Activated CD4-positive, alpha-beta T cell treated with anti-CD3 and anti-CD28 coated beads, Interleukin-2, amount 50 U/mL, for 4 hours (primary cell): ENCODE measurements at regions not wholly inside any gene's neighbourhood (a gene's known extent, or its start where the extent isn't known, plus 50 kb on each side); places are given as distances from the start of the nearest gene placed in this dataset.

ENCODE experiments used
- DNase-seq, 2 experiments: peaks; one replicate each; pipeline ENCODE4 v3.0.0-alpha.2; 2020

GRCh38 chr13:103395139-103395538 lies 328.9 kb upstream of the SLC10A2 start:
- no peak for DNase-seq

GRCh38 chr13:103394618-103395017 lies 328.4 kb upstream of the SLC10A2 start:
- no peak for DNase-seq

- DNase-seq, result no peak
Observed at GRCh38 chr13:103391936-103392335, 325.7 kb upstream of the SLC10A2 start.

- DNase-seq, result no peak
Observed at GRCh38 chr13:103388839-103389238, 322.6 kb upstream of the SLC10A2 start.

GRCh38 chr13:103386341-103386740 lies 320.1 kb upstream of the SLC10A2 start:
- DNase-seq, result no peak

- no peak for DNase-seq
Observed at GRCh38 chr13:103373916-103374315, 307.7 kb upstream of the SLC10A2 start.

- DNase-seq, result no peak
Observed at GRCh38 chr13:103371271-103371670, 305.1 kb upstream of the SLC10A2 start.

- DNase-seq, result no peak
Observed at GRCh38 chr13:103370790-103371189, 304.6 kb upstream of the SLC10A2 start.

GRCh38 chr13:103358255-103358932 lies 292.2 kb upstream of the SLC10A2 start:
- DNase-seq, result no peak

- DNase-seq, result no peak
Observed at GRCh38 chr13:103356226-103356864, 290.1 kb upstream of the SLC10A2 start.

- DNase-seq, result no peak
Observed at GRCh38 chr13:103354171-103354570, 288.0 kb upstream of the SLC10A2 start.

GRCh38 chr13:103351035-103351828 lies 285.0 kb upstream of the SLC10A2 start:
- DNase-seq, result no peak

- no peak for DNase-seq
Observed at GRCh38 chr13:103350147-103350546, 283.9 kb upstream of the SLC10A2 start.

GRCh38 chr13:103349211-103349980 lies 283.2 kb upstream of the SLC10A2 start:
- DNase-seq, result no peak

- DNase-seq, result no peak
Observed at GRCh38 chr13:103335241-103335640, 269.0 kb upstream of the SLC10A2 start.

- no peak for DNase-seq
Observed at GRCh38 chr13:103331924-103332323, 265.7 kb upstream of the SLC10A2 start.

- DNase-seq, result no peak
Observed at GRCh38 chr13:103328899-103329298, 262.7 kb upstream of the SLC10A2 start.

- DNase-seq, result no peak
Observed at GRCh38 chr13:103326326-103326725, 260.1 kb upstream of the SLC10A2 start.

- DNase-seq, result no peak
Observed at GRCh38 chr13:103325672-103326071, 259.5 kb upstream of the SLC10A2 start.

- DNase-seq, result no peak
Observed at GRCh38 chr13:103324641-103325040, 258.4 kb upstream of the SLC10A2 start.

- no peak for DNase-seq
Observed at GRCh38 chr13:103315711-103316110, 249.5 kb upstream of the SLC10A2 start.

GRCh38 chr13:103312467-103312866 lies 246.2 kb upstream of the SLC10A2 start:
- DNase-seq, result no peak

GRCh38 chr13:103308667-103309066 lies 242.4 kb upstream of the SLC10A2 start:
- no peak for DNase-seq
